AG20443 (cell line): ENCODE measurements at regions not wholly inside any gene's neighbourhood (a gene's known extent, or its start where the extent isn't known, plus 50 kb on each side); places are given as distances from the start of the nearest gene placed in this dataset.
"Not testable (repeated sequence)": the region's sequence is repeated elsewhere in the genome, so short reads cannot be mapped to it uniquely, and the experiment has no call there.

ENCODE experiments used
- DNase-seq: peaks from one replicate; pipeline ENCODE4 v3.0.0; 2012; ENCODE audit warnings: low spot score, mixed read lengths

DNA sequence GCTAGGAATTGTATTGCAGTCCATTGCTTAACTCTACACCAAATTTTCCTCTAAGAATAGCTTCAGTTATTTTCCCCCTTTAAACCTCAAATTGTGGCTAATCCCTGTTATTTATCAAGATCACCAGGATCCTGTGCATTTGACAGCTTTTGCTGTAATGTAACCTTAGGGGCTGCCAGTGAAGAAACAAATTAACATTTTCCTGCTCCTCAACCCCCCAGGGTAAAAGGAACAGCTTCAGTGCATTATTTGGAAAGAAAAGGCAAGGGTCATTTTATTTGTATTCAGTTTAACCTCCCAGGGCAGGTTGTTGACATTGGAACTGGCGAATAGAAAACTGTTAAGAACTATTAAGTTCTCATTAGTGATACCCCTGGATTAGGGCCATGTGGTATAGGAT, 57.0 kb downstream of the PCDH20 start:
- no peak for DNase-seq

DNA sequence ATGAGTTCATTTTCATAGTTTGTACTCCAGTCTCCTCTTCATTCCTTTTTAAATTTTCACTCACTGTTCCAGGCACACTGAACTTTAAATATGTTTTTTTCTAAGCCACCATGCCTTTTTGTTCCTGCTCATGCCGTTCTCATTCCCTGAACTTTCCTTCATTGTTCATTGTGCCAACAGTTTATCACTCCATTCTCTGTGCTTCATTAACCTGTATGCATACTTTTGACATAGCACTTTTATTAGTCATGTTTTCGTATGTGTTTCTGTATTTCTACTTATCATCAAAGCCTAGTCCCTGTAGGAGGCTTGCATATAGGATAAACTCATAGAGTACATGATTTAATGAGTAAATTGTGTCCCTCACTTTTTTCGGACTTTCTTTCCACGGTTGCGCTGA, 65.3 kb downstream of the PCDH20 start:
- DNase-seq: no peak

GRCh38 chr13:61339054-61339621, 76.5 kb downstream of the PCDH20 start:
- no peak for DNase-seq

GRCh38 chr13:61316647-61317046, 99.0 kb downstream of the PCDH20 start:
- no peak for DNase-seq

GRCh38 chr13:61294467-61295191, 121.0 kb downstream of the PCDH20 start:
- DNase-seq: no peak

DNA sequence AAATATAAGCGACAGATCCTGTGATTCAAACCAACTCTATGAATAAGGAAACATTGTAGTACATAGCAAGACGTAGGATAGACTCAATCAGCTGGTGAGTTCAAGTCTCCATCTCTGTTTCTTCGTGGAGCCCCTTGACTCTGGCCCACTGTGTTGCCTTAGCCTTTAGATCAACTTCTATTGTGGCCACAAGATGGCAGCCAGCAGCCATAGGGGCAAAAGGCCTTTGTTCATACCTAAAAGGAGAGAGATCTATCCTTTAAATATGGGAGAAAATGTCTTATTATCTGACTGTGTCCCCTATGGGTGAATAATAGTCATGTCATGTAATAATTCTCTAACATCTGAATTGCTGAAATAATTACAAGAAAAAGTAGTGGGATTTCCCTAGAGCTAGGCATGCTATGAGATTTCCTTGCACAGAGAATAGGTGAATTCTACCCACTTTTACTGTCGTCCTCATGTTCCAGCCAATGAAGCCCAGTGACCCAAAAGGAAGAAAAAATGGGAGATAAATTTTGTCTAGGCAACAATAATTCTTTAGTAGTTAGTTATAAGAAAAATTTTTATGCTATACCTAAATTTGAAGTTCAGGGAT, 129.4 kb downstream of the PCDH20 start:
- DNase-seq: no peak

- no peak for DNase-seq
These were observed 137.9 kb downstream of the PCDH20 start for GRCh38 chr13:61277586-61278276.

GRCh38 chr13:61277088-61277487, 138.6 kb downstream of the PCDH20 start:
- no peak for DNase-seq

DNA sequence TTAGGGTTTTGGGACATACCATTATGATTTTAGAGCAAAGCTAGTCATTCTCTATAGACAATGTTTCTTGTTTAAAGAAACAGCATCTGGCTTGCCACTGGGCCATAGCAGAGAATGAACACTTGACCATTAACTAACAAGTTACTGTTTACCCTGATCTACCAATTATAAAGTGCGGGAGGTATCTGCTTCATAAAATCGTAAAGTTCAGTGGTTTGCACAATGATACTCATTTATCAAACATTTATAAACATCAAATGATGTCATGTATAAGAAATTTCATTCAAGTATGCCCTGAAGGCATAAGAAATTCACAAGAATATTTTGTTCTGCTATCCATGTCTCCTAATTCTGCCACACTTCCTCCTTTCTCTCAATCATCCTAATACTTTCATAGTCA, 139.2 kb downstream of the PCDH20 start:
- DNase-seq: no peak

- DNase-seq: no peak
These were observed 139.9 kb downstream of the PCDH20 start for GRCh38 chr13:61275736-61276135.

DNA sequence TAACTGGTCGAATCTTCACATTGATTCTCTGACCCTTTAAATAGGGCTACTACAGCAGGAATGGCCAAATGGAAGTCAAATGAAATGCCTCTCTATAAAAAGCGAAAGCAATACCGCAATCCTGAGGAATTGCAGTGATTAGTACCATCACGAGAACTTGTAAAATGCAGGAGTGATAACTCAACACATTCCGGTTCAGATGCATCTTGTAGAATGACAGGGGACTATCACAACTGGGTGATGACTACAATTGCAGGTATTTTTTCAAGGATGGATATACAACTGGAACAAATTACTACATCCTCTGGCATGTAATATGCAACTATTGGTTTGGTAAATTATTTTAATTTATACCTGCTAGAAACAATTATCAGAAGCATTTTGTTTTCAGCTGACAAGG, 140.4 kb downstream of the PCDH20 start:
- DNase-seq: no peak

DNA sequence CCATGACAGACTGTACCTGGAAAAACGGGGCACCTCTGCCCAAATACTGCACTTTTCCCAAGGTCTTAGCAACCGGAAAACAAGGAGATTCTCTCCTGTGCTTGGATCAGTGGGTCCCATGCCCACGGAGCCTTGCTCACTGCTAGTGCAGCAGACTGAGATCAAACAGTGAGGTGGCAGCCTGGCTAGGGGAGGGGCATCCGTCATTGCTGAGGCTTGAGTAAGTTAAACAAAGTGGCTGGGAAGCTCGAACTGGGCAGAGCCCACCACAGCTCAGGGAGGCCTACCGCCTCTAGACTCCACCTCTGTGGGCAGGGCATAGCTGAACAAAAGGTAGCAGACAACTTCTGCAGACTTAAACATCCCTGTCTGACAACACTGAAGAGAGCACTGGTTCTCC, 148.8 kb downstream of the PCDH20 start:
- DNase-seq: not testable (repeated sequence)

GRCh38 chr13:61261746-61262472, 153.7 kb downstream of the PCDH20 start:
- DNase-seq: no peak

- no peak for DNase-seq
These were observed 157.5 kb downstream of the PCDH20 start for GRCh38 chr13:61258185-61258584.

DNA sequence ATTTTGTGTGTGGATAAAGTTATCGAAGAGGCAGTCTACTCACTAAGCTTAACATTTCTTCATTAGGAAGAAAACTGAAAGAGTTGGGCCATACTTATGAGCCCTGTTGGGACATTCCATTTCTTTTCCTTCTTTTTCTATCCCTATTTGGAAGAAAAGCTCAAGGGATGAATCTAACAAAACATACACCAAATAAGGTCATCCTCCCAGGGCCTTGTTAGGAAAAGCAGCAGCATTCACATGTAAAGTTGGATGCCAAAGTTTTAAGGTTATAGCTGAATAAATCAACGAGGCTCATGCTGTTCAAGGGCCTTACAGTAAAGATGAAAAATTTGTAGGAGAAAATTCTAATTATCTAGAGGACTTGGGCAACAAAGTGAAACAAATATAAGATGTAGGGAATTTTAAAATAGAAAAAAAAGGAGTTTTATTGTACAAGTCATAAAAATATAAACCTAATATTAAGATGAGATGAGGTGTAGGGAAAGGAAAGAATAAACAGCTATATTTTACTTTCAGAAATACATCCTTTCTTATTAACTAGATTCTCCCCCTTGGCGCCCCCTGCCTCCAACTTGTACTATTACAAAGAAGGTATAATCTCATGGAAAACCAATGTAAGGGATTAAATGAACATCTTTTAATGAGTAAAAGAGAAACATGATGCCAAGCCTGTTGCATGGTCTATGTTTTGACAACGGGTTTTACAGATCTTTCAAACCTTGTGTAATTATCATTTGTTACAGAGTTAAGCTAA, 160.4 kb downstream of the PCDH20 start:
- no peak for DNase-seq

DNA sequence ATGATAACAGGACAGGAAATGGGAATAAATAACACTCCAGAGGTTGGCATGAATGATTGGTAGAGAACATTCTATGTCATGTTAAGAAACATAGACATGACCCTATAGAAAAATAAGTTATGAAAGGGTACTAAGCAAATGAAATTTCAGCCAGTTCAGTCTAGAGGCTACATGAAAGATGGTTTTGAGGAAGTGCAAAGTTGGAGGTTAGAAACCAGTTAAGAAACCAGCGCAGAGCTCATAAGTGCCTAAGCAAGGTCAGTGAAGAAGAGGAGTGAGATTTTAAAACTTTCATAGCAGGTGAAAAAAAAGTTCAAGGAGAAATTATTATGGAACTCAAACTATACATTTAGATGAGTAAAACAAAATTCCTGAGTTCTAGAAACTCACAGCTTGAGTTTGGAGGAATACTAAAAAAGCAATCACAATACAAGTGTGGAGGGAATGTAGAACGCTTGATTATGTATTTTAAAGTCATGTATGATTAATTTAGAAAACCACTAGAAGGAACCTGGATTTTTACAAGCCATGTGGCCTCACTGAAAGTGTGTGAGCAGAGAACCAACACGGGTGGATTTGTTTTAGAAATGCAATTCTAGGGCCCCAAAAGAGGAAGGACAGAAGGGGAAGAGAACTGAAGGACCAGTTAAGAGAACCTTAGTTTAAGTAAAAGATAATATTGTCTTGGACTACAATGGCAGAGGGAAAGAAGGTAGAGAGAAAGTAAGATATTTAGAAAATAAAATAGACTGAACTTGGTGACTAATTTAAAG, 162.4 kb downstream of the PCDH20 start:
- no peak for DNase-seq

- no peak for DNase-seq
These were observed 163.4 kb downstream of the PCDH20 start for GRCh38 chr13:61252213-61252612.

GRCh38 chr13:61247149-61247936, 168.3 kb downstream of the PCDH20 start:
- no peak for DNase-seq

DNA sequence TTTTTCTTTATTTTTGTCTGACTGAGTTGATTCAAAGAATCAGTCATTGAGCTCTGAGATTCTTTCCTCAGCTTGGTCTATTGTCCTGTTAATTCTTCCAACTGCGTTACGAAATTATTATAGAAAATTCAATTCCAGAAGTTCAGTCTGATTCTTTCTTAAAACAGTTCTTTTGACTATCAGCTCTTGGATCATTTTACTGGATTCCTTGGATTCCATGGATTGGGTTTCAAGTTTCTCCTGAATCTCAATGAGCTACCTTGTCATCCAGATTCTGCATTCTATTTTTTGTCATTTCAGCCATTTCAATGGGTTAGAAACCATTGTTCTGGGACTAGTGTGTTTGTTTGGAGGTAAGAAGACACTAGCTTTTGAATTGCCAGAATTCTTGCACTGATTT, 169.3 kb downstream of the PCDH20 start:
- DNase-seq: no peak

DNA sequence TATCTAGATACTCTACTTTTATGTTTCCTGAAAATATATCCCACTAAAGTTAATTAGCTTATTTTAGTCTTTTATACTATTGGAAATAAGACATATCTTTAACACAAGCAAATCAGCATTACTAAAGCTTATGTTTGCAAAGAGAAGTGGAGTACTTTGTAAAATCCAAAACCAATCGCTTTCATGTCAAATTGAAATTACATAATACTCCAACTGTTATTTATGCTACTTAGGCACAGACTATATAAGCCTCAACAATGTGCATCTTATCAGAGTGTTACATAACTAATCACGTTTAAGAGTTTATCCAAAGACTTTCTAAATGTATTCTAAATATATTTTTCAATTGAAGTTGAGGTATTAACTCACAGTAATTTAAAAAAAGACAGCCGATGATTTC, 200.0 kb downstream of the PCDH20 start:
- DNase-seq: no peak
